T-helper 1 cell treated with Interleukin-12 subunit alpha and Interleukin-12 subunit beta and Interleukin-4 antibody, amounts not matched to agents 30 μg/mL and 1 μg/mL, for 36 hours (primary cell): ENCODE measurements at regions not wholly inside any gene's neighbourhood (a gene's known extent, or its start where the extent isn't known, plus 50 kb on each side); places are given as distances from the start of the nearest gene placed in this dataset.
"Not testable (repeated sequence)": the region's sequence is repeated elsewhere in the genome, so short reads cannot be mapped to it uniquely, and the experiment has no call there.

Experiments used
- H3K27ac Mint-ChIP-seq: one replicate; pipeline ENCODE4 v1.8.0; 2021; ENCODE audit warnings: mild to moderate bottlenecking, mixed read lengths
- H3K27me3 Mint-ChIP-seq: one replicate; pipeline ENCODE4 v1.8.0; 2021; ENCODE audit warnings: low read depth, mixed read lengths
- H3K36me3 Mint-ChIP-seq: one replicate; pipeline ENCODE4 v1.8.0; 2021; ENCODE audit warnings: low read depth, mixed read lengths
- H3K4me1 Mint-ChIP-seq: one replicate; pipeline ENCODE4 v1.8.0; 2021; ENCODE audit warnings: low read depth, mixed read lengths
- H3K4me3 Mint-ChIP-seq: one replicate; pipeline ENCODE4 v1.8.0; 2021; ENCODE audit warnings: mild to moderate bottlenecking, moderate library complexity, mixed read lengths
- H3K9me3 Mint-ChIP-seq: one replicate; pipeline ENCODE4 v1.8.0; 2021; ENCODE audit warnings: mixed read lengths

DNA sequence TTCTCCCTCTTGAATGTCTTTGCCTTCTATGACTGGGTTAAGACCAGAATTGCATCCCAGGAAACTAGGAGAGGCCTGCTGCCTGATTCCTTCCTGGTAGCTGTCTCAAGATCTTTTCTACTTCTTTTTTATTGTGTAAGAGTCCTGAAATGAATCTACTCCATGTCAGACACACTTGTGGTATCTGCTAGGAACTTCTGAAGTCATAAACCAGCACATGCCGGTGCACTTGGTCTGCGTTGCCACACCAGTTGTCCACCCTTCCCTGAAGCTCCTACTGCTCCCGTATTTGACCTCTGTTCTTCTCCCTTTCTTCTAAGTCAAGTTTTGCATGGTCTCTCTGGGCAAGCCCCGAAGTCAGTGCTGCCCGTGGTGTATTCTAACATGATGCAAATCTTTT is 644.2 kb downstream of the ETS1 start:
- Mint-ChIP-seq H3K27me3 (peaks cover 5% of the 10 kb centered on the region), H3K27ac (no peak overlapping the region), H3K4me3 (no peak overlapping the region), H3K36me3 (no peaks in the 10 kb centered on the region), H3K4me1 (peaks cover 5% of the 10 kb centered on the region), H3K9me3 (peaks cover 3% of the 10 kb centered on the region)

DNA sequence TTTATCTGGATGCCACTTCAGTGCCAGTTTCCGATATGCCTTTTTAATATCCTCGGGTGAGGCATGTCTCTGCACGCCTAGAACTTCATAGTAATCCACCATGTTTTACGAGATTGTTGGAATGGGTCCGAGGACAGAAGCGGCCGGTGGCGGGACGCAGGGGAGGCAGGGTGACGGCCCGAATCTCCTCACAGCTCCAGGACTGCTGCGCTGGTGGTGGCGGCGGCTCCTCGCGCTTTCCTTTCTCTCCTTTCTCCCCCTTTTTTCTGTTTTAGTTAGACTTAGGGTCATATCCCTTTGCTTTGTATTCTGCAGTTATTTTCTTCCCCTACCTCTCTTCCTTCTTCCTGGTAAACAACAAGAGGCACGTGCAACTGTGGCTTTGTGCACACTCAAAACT is 645.8 kb downstream of the ETS1 start:
- H3K36me3 Mint-ChIP-seq, H3K9me3 Mint-ChIP-seq, H3K4me3 Mint-ChIP-seq, H3K27ac Mint-ChIP-seq, H3K27me3 Mint-ChIP-seq, H3K4me1 Mint-ChIP-seq: not testable (repeated sequence)

DNA sequence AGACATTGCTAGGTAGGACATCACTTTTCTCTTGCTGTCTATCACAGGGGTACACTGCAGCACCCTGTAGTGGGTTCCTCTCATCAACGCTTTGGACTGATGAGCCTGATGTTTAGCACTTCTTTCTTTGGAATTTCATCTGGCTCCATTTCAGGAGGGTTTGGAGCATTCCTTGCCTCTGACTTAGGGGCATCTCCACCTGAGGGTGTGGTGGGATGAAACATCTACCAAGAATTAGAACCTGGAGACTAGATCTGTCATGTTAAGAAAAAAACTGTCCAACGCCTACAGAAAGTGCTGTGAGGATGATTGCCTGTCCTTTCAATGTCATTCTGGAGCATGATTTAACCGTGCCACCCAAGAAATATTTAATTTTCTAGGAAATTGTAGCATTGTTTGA is 648.4 kb downstream of the ETS1 start:
- Mint-ChIP-seq H3K27ac (no peak overlapping the region), H3K36me3 (no peaks in the 10 kb centered on the region), H3K9me3 (peaks cover 3% of the 10 kb centered on the region), H3K27me3 (peaks cover 4% of the 10 kb centered on the region), H3K4me3 (no peak overlapping the region), H3K4me1 (peaks cover 5% of the 10 kb centered on the region)

DNA sequence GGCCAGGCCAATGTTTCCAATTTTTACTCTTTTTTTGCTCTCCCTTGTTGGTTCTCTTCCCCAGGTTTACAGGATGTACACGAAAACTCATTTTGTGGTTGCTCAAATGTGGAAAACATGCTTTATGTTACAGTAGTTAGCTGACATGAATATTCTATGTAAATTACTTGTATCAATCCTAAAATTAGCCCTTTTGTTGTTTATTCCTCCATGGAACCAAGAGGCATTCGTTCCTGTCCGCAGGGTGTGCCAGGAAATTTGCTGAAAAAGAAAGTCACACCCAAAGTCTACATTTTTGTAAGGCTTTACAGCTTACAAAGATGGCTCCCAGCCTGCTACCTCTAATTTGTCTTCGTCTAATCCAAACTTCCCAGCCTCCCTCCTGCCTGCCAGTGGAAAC is 652.3 kb downstream of the ETS1 start:
- Mint-ChIP-seq H3K27me3 (peaks cover 3% of the 10 kb centered on the region), H3K9me3 (no peaks in the 10 kb centered on the region)

DNA sequence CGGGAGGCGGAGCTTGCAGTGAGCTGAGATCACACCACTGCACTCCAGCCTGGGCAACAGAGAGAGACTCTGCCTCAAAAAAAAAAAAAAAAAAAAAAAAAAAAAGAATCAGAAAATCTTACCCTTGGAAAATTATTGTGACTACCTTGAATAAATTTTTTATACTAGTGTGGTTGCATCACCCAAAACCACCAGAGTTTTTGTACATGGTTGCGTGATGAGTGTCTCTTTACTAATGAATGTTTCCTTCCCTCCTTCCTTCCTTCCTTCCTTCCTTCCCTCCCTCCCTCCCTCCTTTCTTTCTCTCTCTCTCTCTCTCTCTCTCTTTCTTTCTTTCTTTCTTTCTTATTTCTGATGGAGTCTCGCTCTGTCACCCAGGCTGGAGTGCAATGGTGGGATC is 653.4 kb downstream of the ETS1 start:
- not testable (repeated sequence) for H3K4me3 Mint-ChIP-seq, H3K9me3 Mint-ChIP-seq, H3K27me3 Mint-ChIP-seq, H3K4me1 Mint-ChIP-seq, H3K27ac Mint-ChIP-seq, H3K36me3 Mint-ChIP-seq

More for the DNA sequence above, 652.3 kb downstream of the ETS1 start:
- Mint-ChIP-seq H3K4me3 (no peak overlapping the region), H3K36me3 (no peaks in the 10 kb centered on the region), H3K27ac (no peak overlapping the region), H3K4me1 (no peaks in the 10 kb centered on the region)

DNA sequence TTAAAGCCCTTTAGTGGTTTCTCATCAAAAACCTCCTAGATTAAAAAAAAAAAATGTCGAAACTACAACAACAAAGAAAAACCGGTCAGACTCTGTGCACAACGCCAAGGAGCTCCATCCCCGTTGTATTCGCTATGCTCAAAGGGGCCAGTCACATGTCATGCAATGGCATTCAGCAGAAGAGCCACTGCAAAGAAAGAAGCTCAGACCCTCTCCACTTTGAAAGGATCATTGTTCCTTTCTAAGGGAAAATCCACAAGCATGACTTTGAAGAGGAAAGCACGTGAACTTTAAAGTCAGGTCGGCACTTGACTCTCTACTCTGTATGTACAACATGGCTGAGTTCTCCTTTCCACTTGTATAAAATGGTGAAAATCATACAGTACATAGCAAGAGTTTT is 655.6 kb downstream of the ETS1 start:
- Mint-ChIP-seq H3K4me3 (no peak overlapping the region), H3K36me3 (no peaks in the 10 kb centered on the region), H3K27ac (no peak overlapping the region), H3K4me1 (no peaks in the 10 kb centered on the region), H3K9me3 (no peaks in the 10 kb centered on the region), H3K27me3 (peaks cover 3% of the 10 kb centered on the region)

DNA sequence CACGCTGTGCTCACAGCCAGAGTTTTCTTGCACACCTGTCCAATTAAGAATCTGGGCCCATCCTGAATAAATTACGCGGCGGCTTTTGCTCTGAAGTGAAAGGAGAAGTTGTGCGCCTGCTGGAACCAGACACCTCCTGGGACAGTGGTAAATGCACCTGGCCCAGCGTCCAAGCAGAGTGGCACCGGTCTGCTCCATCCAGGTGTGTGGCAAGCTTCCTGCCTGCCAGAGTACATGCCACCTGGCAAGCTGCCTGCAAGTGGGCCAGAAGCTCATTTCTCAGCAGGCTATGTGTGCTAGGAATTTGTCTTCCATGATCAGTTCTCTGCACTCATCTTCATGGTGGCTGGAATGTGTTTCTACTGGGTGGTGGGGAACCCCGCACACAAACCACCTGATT is 660.6 kb downstream of the ETS1 start:
- peaks cover 2% of the 10 kb centered on the region for H3K27me3 Mint-ChIP-seq
- peaks cover 5% of the 10 kb centered on the region for H3K9me3 Mint-ChIP-seq
- no peak overlapping the region for H3K27ac Mint-ChIP-seq
- H3K36me3 Mint-ChIP-seq: no peaks in the 10 kb centered on the region
- H3K4me1 Mint-ChIP-seq: no peaks in the 10 kb centered on the region
- no peak overlapping the region for H3K4me3 Mint-ChIP-seq

DNA sequence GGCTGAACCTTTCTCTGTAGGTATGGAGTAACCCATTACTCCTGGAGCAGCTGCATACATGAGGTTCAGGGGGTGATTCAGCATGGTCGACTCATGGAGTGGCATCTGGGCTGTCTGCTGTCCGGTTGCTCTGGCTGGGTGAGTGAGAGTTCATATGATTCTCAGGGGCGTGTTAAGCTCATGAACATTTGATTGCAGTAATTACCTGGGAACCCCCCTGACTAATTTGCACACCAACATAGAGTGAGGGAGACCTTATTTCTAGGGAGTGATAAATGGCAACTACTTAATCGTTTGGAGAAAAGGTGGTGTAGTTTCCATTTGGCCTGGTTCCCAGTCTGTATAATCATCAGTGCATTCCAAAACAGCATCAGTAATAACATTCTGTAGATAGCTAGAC is 661.9 kb downstream of the ETS1 start:
- no peak overlapping the region for H3K27ac Mint-ChIP-seq
- H3K4me3 Mint-ChIP-seq: no peak overlapping the region
- no peaks in the 10 kb centered on the region for H3K4me1 Mint-ChIP-seq
- H3K9me3 Mint-ChIP-seq: peaks cover 14% of the 10 kb centered on the region
- H3K36me3 Mint-ChIP-seq: no peaks in the 10 kb centered on the region
- no peaks in the 10 kb centered on the region for H3K27me3 Mint-ChIP-seq

DNA sequence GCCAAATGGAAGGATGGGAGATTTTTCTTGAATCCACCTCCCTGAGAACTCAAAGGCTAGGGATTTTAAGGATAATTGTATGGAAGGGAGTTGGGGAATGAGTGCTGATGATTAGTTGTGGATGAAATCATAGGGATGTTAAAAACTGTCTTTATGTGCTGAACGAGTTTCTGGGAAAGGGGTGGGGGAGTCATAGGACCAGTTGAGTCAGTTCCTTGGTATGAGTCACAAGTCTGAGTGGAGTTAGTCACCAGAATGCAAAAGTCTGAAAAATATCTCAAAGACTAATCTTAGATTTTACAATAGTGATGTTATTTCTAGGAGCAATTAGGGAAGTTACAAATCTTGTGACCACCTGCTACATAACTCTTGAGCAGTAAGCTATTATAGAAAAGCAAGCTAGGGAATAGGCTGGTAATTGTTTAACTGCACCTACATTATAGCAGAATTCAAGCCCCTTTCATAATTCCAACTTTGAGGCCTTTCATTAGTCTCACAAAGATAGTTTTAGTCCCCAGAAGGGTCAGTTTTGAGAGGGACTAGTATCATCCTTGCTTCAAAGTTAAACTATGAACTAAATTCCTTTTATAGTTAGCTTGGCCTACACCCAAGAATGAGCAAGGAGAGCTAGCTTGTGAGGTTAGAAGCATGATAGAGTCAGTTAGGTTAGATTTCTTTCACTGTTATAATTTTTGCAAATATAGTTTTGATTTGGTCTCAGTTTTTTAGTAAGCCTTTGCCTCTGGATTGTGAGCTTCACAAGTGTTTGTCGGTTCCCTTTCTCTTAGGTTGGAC is 668.0 kb downstream of the ETS1 start:
- H3K4me3 Mint-ChIP-seq: no peak overlapping the region
- H3K9me3 Mint-ChIP-seq: peaks cover 26% of the 10 kb centered on the region

DNA sequence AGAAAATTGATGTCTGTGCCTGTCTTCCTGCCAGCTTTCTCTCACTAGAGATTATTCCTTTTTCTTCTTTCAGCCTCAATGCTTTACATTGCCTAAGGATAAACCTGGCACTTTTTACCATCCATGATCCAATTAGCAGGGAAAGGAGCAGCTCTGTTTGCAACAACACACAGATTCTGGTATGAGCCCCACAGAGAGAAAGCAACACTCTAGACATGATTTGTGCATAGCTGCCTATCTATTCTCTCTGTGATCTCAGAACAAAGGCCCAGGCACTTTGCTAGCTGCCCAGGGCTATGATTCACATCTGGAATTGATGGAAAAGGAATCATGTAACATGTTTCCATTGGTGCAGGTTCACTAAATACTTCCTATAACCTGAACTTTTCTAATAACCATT is 685.0 kb downstream of the ETS1 start:
- H3K4me1 Mint-ChIP-seq: no peaks in the 10 kb centered on the region

More for the DNA sequence above, 668.0 kb downstream of the ETS1 start:
- no peaks in the 10 kb centered on the region for H3K27me3 Mint-ChIP-seq
- peaks cover 2% of the 10 kb centered on the region for H3K4me1 Mint-ChIP-seq
- no peak overlapping the region for H3K27ac Mint-ChIP-seq
- H3K36me3 Mint-ChIP-seq: peaks cover 1% of the 10 kb centered on the region

DNA sequence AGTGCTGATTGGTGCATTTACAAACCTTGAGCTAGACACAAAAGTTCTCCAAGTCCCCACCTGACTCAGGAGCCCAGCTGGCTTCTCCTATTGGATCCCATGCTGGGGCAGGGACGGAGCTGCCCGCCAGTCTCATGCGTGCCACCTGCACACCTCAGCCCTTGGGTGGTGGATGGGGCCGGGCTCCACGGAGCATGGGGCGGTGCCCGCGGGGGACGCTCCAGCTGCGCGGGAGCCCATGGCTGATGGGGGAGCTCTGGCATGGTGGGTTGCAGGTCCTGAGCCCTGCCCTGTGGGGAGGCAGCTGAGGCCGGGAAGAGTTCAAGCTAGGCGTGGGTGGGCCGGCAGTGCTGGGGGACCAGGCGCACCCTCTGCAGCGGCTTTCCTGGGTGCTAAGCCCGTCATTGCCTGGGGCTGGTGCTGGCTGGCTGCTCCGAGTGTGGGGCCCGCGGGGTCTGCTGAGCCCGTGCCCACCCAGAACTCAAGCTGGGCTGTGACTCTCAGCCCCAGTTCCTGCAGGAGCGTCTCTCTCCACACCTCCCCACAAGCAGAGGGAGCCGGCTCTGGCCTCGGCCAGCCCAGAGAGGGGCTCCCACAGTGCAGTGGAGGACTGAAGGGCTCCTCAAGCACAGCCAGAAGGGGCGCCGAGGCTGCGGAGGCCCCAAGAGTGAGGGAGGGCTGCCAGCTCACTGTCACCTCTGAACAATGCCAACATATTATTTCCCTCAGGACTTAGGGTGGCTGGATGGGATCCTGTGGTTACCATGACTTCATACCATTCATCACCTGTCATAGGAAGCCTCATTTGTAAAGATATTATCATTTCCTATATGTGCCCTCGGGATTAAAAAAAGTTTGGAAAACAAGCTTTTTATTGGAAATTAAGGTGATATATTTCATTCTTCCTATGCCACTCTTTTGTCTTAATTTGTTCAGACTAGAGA is 688.7 kb downstream of the ETS1 start:
- no peak overlapping the region for H3K4me3 Mint-ChIP-seq
- H3K36me3 Mint-ChIP-seq: no peaks in the 10 kb centered on the region
- H3K9me3 Mint-ChIP-seq: no peaks in the 10 kb centered on the region
- no peaks in the 10 kb centered on the region for H3K27me3 Mint-ChIP-seq
- H3K27ac Mint-ChIP-seq: no peak overlapping the region
- no peaks in the 10 kb centered on the region for H3K4me1 Mint-ChIP-seq

More for the DNA sequence above, 685.0 kb downstream of the ETS1 start:
- Mint-ChIP-seq H3K27ac (no peak overlapping the region), H3K36me3 (no peaks in the 10 kb centered on the region), H3K9me3 (no peaks in the 10 kb centered on the region), H3K4me3 (no peak overlapping the region), H3K27me3 (no peaks in the 10 kb centered on the region)

DNA sequence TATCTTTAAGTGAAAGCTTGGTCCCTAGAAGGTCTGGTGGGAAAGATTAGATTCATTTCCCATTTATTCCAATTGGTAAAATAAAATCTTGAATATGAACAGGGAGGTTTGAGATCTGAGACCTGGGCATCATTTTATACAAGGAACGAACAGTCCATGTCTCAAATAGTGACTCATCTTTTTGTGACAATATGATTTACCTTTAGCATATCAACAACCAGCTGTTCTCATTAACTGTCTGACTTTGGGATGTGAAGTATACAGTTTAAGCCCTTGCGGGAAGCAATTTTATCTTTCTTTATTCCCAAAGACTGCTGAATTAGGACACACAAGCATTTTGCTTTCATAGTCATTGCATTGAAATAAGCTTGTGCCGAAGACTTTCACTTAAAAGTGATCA is 691.6 kb downstream of the ETS1 start:
- Mint-ChIP-seq H3K36me3 (no peaks in the 10 kb centered on the region), H3K4me3 (no peak overlapping the region), H3K27me3 (no peaks in the 10 kb centered on the region), H3K9me3 (no peaks in the 10 kb centered on the region), H3K27ac (no peak overlapping the region), H3K4me1 (no peaks in the 10 kb centered on the region)

DNA sequence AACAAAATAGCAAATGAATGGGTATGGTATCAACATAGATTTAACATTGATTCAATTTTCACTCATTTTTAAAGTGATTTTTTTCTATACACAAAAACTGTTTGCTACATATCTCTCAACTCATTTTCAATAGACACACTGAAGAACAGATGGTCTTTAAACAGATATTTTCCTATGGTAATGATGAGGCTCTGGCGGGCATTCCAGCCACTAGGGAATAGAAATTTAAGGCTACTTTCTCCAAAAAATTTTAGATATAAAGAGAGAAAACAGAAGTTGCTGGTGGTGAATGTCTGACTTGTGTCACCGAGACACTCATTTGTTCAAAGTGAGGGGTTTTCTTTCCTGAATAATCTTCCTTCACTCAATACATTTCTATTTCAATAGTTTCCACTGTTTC is 693.0 kb downstream of the ETS1 start:
- H3K27ac Mint-ChIP-seq: no peak overlapping the region
- no peaks in the 10 kb centered on the region for H3K9me3 Mint-ChIP-seq
- no peaks in the 10 kb centered on the region for H3K27me3 Mint-ChIP-seq
- no peaks in the 10 kb centered on the region for H3K4me1 Mint-ChIP-seq
- H3K4me3 Mint-ChIP-seq: no peak overlapping the region
- no peaks in the 10 kb centered on the region for H3K36me3 Mint-ChIP-seq

DNA sequence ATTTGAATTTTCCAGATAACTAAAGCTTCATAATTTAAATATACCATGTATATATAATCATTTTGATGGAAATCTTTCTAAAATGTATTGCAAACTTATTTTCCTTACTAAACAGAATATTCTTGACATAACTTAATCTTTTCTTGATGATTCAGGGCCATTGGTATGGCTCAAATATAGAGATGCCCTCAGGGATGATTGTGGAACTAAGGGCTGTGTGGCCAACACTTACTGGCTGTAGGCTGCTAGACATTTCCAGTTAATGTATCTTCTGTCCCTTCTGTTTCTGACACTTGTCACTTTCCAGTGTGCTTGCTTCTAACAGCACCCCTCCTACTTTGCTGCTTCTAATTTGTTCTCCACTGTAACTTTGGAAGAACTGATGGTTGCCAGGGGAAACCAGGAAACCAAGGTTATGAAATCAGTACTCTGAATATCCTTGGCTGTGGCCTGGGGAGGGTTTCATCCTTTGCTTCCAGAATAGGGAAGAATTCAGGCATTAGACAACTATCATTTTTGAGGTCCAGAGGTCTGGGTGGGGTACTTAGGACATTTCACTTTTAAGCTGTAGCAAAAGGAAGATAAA is 697.2 kb downstream of the ETS1 start:
- Mint-ChIP-seq H3K36me3 (no peaks in the 10 kb centered on the region), H3K9me3 (peaks cover 6% of the 10 kb centered on the region), H3K27me3 (no peaks in the 10 kb centered on the region), H3K4me3 (no peak overlapping the region), H3K4me1 (no peaks in the 10 kb centered on the region), H3K27ac (no peak overlapping the region)

DNA sequence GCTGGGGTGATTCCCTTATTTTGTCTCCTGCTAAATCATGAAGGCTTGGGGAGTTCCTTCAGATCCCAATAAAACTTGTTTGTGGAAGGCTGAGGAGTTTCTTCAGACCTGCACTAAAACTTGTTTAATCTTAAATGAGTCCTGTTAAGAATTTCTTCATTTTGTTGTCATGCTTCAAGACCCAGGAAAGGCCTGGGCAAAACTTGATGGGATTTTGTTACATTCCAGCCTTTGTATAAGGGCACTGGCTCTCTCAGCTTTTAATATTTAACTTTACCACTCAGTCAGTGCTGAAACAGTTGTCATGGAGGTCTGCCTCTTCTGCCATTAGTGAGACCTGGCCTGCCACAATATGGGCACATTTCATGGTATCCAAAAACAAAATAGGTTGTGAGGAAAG is 699.0 kb downstream of the ETS1 start:
- Mint-ChIP-seq H3K27ac (no peak overlapping the region), H3K4me1 (no peaks in the 10 kb centered on the region), H3K27me3 (no peaks in the 10 kb centered on the region), H3K9me3 (peaks cover 6% of the 10 kb centered on the region), H3K4me3 (no peak overlapping the region), H3K36me3 (no peaks in the 10 kb centered on the region)
